ENCODE measurements at regions not wholly inside any gene's neighbourhood (a gene's known extent, or its start where the extent isn't known, plus 50 kb on each side); places are given as distances from the start of the nearest gene placed in this dataset.

GRCh38 chr4:79016878-79017277, 77.6 kb upstream of the PAQR3 start:
- H2AFZ ChIP-seq (ENCODE audit: low read length), result no peak overlapping the region

GRCh38 chr4:79015411-79015810, 76.2 kb upstream of the PAQR3 start:
- DNase-seq (ENCODE audit: low spot score), result no peak

More at GRCh38 chr4:79016878-79017277, 77.6 kb upstream of the PAQR3 start:
- TF ChIP-seq CTCF (conservative IDR thresholded peaks at IDR 0.05; ENCODE audit: low read length) (no peak), EZH2phosphoT487 (IDR thresholded peaks at IDR 0.05; ENCODE audit: borderline replicate concordance, low read depth, low read length) (no peak)
- BruUV-seq (replicated peaks), result no TSS peak
- Histone ChIP-seq H3K27ac (ENCODE audit: low read depth, low read length, poor library complexity, severe bottlenecking) (no peak overlapping the region), H3K9me2 (ENCODE audit: insufficient read depth, low read length) (no peaks in the 10 kb centered on the region), H3K4me3 (ENCODE audit: low read depth, low read length, poor library complexity, severe bottlenecking) (no peak overlapping the region), H4K20me1 (ENCODE audit: insufficient read depth, low read length) (no peaks in the 10 kb centered on the region), H3K36me3 (ENCODE audit: insufficient read depth, low read length) (no peaks in the 10 kb centered on the region), H3K79me2 (ENCODE audit: insufficient read depth, low read depth, low read length) (no peaks in the 10 kb centered on the region), H3K4me1 (ENCODE audit: insufficient read depth, low read length, poor library complexity, severe bottlenecking) (no peaks in the 10 kb centered on the region), H3K4me2 (ENCODE audit: low read length) (no peak overlapping the region), H3K9me3 (ENCODE audit: low read length) (no peaks in the 10 kb centered on the region)
- POLR2A ChIA-PET, result no interaction called here
- CTCF ChIA-PET (ENCODE audit: unreplicated experiment), result no interaction called here
- no peak for DNase-seq (ENCODE audit: low spot score)
- intact Hi-C loops (cut with micrococcal nuclease; ENCODE audit: unreplicated experiment), result no loop called here

GRCh38 chr4:79014230-79014629, 75.0 kb upstream of the PAQR3 start:
- Histone ChIP-seq H3K4me1 (ENCODE audit: insufficient read depth, low read length, poor library complexity, severe bottlenecking) (no peaks in the 10 kb centered on the region), H2AFZ (ENCODE audit: low read length) (no peak overlapping the region), H4K20me1 (ENCODE audit: insufficient read depth, low read length) (no peaks in the 10 kb centered on the region), H3K9me2 (ENCODE audit: insufficient read depth, low read length) (no peaks in the 10 kb centered on the region), H3K79me2 (ENCODE audit: insufficient read depth, low read depth, low read length) (no peaks in the 10 kb centered on the region), H3K36me3 (ENCODE audit: insufficient read depth, low read length) (no peaks in the 10 kb centered on the region), H3K9me3 (ENCODE audit: low read length) (no peaks in the 10 kb centered on the region), H3K4me2 (ENCODE audit: low read length) (no peak overlapping the region), H3K4me3 (ENCODE audit: low read depth, low read length, poor library complexity, severe bottlenecking) (no peak overlapping the region), H3K27ac (ENCODE audit: low read depth, low read length, poor library complexity, severe bottlenecking) (no peak overlapping the region)
- ChIA-PET POLR2A (interaction anchor here (0.6 kb wide), 1 partner anchor 10 kb away, joined by 3 read pairs; no protein-coding TSS in a partner anchor), CTCF (ENCODE audit: unreplicated experiment) (no interaction called here)
- BruUV-seq (replicated peaks), result no TSS peak
- intact Hi-C loops (cut with micrococcal nuclease; ENCODE audit: unreplicated experiment), result no loop called here
- DNase-seq (ENCODE audit: low spot score), result no peak
- TF ChIP-seq CTCF (conservative IDR thresholded peaks at IDR 0.05; ENCODE audit: low read length) (no peak), EZH2phosphoT487 (IDR thresholded peaks at IDR 0.05; ENCODE audit: borderline replicate concordance, low read depth, low read length) (no peak)

More at GRCh38 chr4:79015411-79015810, 76.2 kb upstream of the PAQR3 start:
- CTCF ChIA-PET (ENCODE audit: unreplicated experiment), result no interaction called here
- no peaks in the 10 kb centered on the region for H3K4me1 ChIP-seq (ENCODE audit: insufficient read depth, low read length, poor library complexity, severe bottlenecking)
- no peak overlapping the region for H3K4me3 ChIP-seq (ENCODE audit: low read depth, low read length, poor library complexity, severe bottlenecking)
- no TSS peak for BruUV-seq (replicated peaks)
- H2AFZ ChIP-seq (ENCODE audit: low read length), result no peak overlapping the region
- H3K36me3 ChIP-seq (ENCODE audit: insufficient read depth, low read length), result no peaks in the 10 kb centered on the region
- intact Hi-C loops (cut with micrococcal nuclease; ENCODE audit: unreplicated experiment), result no loop called here
- no peak overlapping the region for H3K4me2 ChIP-seq (ENCODE audit: low read length)
- H3K9me3 ChIP-seq (ENCODE audit: low read length), result no peaks in the 10 kb centered on the region
- H4K20me1 ChIP-seq (ENCODE audit: insufficient read depth, low read length), result no peaks in the 10 kb centered on the region
- POLR2A ChIA-PET, result no interaction called here
- no peak overlapping the region for H3K27ac ChIP-seq (ENCODE audit: low read depth, low read length, poor library complexity, severe bottlenecking)
- H3K9me2 ChIP-seq (ENCODE audit: insufficient read depth, low read length), result no peaks in the 10 kb centered on the region
- no peaks in the 10 kb centered on the region for H3K79me2 ChIP-seq (ENCODE audit: insufficient read depth, low read depth, low read length)
- TF ChIP-seq EZH2phosphoT487 (IDR thresholded peaks at IDR 0.05; ENCODE audit: borderline replicate concordance, low read depth, low read length) (no peak), CTCF (conservative IDR thresholded peaks at IDR 0.05; ENCODE audit: low read length) (no peak)

Measured in OCI-LY7 (cell line).